ENCODE measurements at regions not wholly inside any gene's neighbourhood (a gene's known extent, or its start where the extent isn't known, plus 50 kb on each side); places are given as distances from the start of the nearest gene placed in this dataset.

DNA sequence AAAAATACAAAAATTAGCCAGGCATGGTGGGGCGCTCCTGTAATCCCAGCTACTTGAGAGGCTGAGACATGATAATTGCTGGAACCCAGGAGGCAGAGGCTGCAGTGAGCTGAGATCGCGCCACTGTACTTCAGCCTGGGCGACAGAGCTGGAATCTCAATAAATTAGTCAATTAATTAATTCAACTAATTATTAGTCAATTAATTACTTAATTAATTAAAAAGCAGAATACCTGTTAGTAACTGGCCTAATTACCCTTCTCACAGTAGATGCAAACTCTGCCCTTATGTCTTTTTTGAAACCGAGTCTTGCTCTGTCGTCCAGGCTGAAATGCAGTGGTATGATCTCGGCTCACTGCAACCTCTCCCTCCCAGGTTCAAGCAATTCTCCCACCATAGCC lies 261.2 kb downstream of the ASMT start:
- no peak for TF ChIP-seq RAD21 (IDR thresholded peaks at IDR 0.05; ENCODE audit: insufficient read depth, low read depth, low read length)
- no peak for TF ChIP-seq RCOR1 (conservative IDR thresholded peaks at IDR 0.05; ENCODE audit: low read depth, low read length)
- no peak for TF ChIP-seq MXI1 (IDR thresholded peaks at IDR 0.05; ENCODE audit: low read depth, low read length)
- TF ChIP-seq, protein P1, sequence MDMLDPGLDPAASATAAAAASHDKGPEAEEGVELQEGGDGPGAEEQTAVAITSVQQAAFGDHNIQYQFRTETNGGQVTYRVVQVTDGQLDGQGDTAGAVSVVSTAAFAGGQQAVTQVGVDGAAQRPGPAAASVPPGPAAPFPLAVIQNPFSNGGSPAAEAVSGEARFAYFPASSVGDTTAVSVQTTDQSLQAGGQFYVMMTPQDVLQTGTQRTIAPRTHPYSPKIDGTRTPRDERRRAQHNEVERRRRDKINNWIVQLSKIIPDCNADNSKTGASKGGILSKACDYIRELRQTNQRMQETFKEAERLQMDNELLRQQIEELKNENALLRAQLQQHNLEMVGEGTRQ (IDR thresholded peaks at IDR 0.05; ENCODE audit: borderline replicate concordance, low read depth, low read length) = no peak
- TF ChIP-seq TCF12 (IDR thresholded peaks at IDR 0.05; ENCODE audit: low read depth, low read length) = no peak
- TF ChIP-seq, protein P2, sequence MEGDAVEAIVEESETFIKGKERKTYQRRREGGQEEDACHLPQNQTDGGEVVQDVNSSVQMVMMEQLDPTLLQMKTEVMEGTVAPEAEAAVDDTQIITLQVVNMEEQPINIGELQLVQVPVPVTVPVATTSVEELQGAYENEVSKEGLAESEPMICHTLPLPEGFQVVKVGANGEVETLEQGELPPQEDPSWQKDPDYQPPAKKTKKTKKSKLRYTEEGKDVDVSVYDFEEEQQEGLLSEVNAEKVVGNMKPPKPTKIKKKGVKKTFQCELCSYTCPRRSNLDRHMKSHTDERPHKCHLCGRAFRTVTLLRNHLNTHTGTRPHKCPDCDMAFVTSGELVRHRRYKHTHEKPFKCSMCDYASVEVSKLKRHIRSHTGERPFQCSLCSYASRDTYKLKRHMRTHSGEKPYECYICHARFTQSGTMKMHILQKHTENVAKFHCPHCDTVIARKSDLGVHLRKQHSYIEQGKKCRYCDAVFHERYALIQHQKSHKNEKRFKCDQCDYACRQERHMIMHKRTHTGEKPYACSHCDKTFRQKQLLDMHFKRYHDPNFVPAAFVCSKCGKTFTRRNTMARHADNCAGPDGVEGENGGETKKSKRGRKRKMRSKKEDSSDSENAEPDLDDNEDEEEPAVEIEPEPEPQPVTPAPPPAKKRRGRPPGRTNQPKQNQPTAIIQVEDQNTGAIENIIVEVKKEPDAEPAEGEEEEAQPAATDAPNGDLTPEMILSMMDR (IDR thresholded peaks at IDR 0.05 in 2 of 3, conservative IDR thresholded peaks at IDR 0.05 in 1 of 3; ENCODE audit: control insufficient read depth in 2 of 3, extremely low read depth in 1 of 3, insufficient read depth in 1 of 3, low read depth in 3 of 3, low read length in 3 of 3) = no peak
- no peak for TF ChIP-seq JUND (IDR thresholded peaks at IDR 0.05; ENCODE audit: low read depth, low read length)
- no peak for TF ChIP-seq STAT1 (conservative IDR thresholded peaks at IDR 0.05)
- TF ChIP-seq, protein P3, sequence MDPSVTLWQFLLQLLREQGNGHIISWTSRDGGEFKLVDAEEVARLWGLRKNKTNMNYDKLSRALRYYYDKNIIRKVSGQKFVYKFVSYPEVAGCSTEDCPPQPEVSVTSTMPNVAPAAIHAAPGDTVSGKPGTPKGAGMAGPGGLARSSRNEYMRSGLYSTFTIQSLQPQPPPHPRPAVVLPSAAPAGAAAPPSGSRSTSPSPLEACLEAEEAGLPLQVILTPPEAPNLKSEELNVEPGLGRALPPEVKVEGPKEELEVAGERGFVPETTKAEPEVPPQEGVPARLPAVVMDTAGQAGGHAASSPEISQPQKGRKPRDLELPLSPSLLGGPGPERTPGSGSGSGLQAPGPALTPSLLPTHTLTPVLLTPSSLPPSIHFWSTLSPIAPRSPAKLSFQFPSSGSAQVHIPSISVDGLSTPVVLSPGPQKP (IDR thresholded peaks at IDR 0.05; ENCODE audit: low read depth, low read length) = no peak
